Neutrophil (primary cell): ENCODE measurements at regions not wholly inside any gene's neighbourhood (a gene's known extent, or its start where the extent isn't known, plus 50 kb on each side); places are given as distances from the start of the nearest gene placed in this dataset.

Experiments used
- H3K27ac ChIP-seq: fragments of 200-600 bp; sonication (generic); 2 replicates; pipeline ENCODE4 v1.5.1; 2016; ENCODE audit warnings: mild to moderate bottlenecking, moderate library complexity
- H3K27me3 ChIP-seq: fragments of 200-600 bp; sonication (generic); 2 replicates; pipeline ENCODE4 v1.6.0; 2016; ENCODE audit warnings: mild to moderate bottlenecking
- H3K36me3 ChIP-seq: fragments of 200-600 bp; sonication (generic); 2 replicates; pipeline ENCODE4 v1.5.1; 2017
- H3K4me1 ChIP-seq, 2 experiments: fragments of 200-600 bp in 1 of 2; sonication (generic) in 1 of 2; 1 replicate in 1 of 2; 2 replicates in 1 of 2; pipeline versions ENCODE4 v1.5.1 to v1.6.1; 2013 to 2016; ENCODE audit warnings: low read depth in 1 of 2, low read length in 1 of 2, mild to moderate bottlenecking in 1 of 2, moderate library complexity in 1 of 2; ENCODE audit not compliant: control insufficient read depth in 1 of 2, insufficient read depth in 1 of 2
- H3K4me3 ChIP-seq, 2 experiments: fragments of 200-600 bp in 1 of 2; sonication (generic) in 1 of 2; 1 replicate in 1 of 2; 2 replicates in 1 of 2; pipeline ENCODE4 v1.5.1; 2013 to 2016; ENCODE audit warnings: low read depth in 1 of 2, low read length in 1 of 2, mild to moderate bottlenecking in 1 of 2, moderate library complexity in 1 of 2
- H3K9me3 ChIP-seq: fragments of 200-600 bp; sonication (generic); 2 replicates; pipeline ENCODE4 v1.5.1; 2016
- TF ChIP-seq, protein P1 (sequence below): fragments of 200-600 bp; sonication (generic); IDR thresholded peaks from 2 replicates; pipeline ENCODE4 v1.5.1; 2016; ENCODE audit warnings: antibody characterized with exemption

DNA sequence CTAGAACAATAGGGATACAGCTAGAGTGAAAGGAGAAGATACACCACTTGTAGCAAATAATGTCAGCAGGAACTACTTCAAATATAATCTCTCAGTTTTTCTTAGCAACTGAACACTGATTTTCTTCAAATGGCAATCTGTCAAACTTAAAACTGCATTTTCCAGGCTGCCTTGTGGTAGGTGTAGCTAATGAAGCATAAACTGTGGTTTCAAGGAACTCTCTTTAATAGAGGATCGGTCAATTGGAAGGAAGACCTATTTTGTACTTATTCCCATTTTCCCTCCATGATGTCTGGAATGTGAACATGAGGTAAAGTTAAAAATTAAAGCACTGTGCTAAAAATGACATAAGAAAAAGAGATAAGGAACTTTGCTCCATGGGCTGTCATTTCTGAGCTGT, 1261.9 kb downstream of the PCDH17 start:
- Histone ChIP-seq H3K4me3 (no peak overlapping the region), H3K27me3 (no peaks in the 10 kb centered on the region), H3K27ac (no peak overlapping the region), H3K36me3 (no peaks in the 10 kb centered on the region), H3K9me3 (no peaks in the 10 kb centered on the region), H3K4me1 (no peaks in the 10 kb centered on the region)
- TF ChIP-seq, protein P1, sequence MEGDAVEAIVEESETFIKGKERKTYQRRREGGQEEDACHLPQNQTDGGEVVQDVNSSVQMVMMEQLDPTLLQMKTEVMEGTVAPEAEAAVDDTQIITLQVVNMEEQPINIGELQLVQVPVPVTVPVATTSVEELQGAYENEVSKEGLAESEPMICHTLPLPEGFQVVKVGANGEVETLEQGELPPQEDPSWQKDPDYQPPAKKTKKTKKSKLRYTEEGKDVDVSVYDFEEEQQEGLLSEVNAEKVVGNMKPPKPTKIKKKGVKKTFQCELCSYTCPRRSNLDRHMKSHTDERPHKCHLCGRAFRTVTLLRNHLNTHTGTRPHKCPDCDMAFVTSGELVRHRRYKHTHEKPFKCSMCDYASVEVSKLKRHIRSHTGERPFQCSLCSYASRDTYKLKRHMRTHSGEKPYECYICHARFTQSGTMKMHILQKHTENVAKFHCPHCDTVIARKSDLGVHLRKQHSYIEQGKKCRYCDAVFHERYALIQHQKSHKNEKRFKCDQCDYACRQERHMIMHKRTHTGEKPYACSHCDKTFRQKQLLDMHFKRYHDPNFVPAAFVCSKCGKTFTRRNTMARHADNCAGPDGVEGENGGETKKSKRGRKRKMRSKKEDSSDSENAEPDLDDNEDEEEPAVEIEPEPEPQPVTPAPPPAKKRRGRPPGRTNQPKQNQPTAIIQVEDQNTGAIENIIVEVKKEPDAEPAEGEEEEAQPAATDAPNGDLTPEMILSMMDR = no peak

- Histone ChIP-seq H3K27ac (no peak overlapping the region), H3K4me1 (no peaks in the 10 kb centered on the region), H3K4me3 (no peak overlapping the region), H3K36me3 (no peaks in the 10 kb centered on the region), H3K9me3 (no peaks in the 10 kb centered on the region), H3K27me3 (no peaks in the 10 kb centered on the region)
- TF ChIP-seq, protein P1 = no peak
These were observed 1257.3 kb downstream of the DIAPH3 start for GRCh38 chr13:58906329-58907007.

DNA sequence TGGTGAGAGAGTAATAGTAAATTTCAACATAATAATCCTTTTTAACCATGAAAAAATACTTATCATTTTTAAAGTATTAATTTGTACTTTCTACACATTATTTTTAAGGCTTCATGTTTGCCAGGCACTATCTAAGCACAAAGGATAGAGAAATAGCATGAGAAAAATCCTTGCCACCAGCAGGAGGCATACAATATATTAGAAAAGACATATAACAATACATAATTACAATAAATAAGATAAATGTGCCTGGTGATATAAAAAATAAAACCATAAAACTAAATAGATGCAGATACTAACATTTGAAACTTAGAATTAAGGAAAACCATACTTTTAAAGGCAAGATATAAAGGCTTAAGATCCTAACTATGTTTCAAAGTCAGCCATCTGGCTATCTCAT, 1256.4 kb downstream of the DIAPH3 start:
- no peaks in the 10 kb centered on the region for H3K27me3 ChIP-seq
- TF ChIP-seq, protein P1 = no peak
- H3K36me3 ChIP-seq = no peaks in the 10 kb centered on the region

DNA sequence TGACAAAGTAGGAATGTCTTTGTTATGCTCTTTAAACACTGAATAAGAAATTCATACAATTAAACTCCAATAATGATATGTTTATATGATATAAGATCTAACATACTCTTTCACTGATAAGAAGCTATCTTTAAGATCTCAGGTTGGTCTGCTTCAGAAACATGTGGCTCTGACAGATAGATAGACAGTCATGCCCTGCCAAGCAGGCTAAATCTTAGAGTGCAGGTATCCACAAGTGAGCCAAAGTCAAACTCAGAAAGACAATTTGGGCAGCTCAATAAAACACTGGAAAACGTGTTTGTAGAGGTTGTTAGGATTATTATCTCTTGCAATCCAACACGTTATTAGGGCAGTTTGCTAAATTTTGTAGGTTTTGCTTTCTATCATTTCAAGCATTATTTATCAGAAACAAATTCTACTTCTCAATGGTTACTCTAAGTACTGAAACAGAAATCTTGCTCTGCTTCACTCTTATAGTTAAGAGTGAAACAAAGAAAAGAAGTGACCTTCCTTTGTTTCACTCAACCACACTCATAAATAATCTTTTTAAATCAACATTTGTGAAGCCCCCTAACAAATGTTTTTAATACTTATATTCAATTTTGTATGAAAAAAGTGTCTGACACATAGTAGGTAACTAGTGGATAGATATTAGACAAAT, 1255.6 kb downstream of the DIAPH3 start:
- Histone ChIP-seq H3K9me3 (no peaks in the 10 kb centered on the region), H3K4me3 (no peak overlapping the region), H3K27me3 (no peaks in the 10 kb centered on the region), H3K4me1 (no peaks in the 10 kb centered on the region), H3K27ac (no peak overlapping the region), H3K36me3 (no peaks in the 10 kb centered on the region)
- TF ChIP-seq, protein P1 = no peak

More for the DNA sequence above, 1256.4 kb downstream of the DIAPH3 start:
- no peaks in the 10 kb centered on the region for H3K4me1 ChIP-seq
- H3K4me3 ChIP-seq = no peak overlapping the region
- H3K27ac ChIP-seq = no peak overlapping the region
- no peaks in the 10 kb centered on the region for H3K9me3 ChIP-seq

- H3K4me1 ChIP-seq = no peaks in the 10 kb centered on the region
- H3K4me3 ChIP-seq = no peak overlapping the region
- no peaks in the 10 kb centered on the region for H3K27me3 ChIP-seq
- TF ChIP-seq, protein P1 = no peak
- no peaks in the 10 kb centered on the region for H3K36me3 ChIP-seq
- no peak overlapping the region for H3K27ac ChIP-seq
- no peaks in the 10 kb centered on the region for H3K9me3 ChIP-seq
These were observed 1244.2 kb downstream of the DIAPH3 start for GRCh38 chr13:58919551-58919950.
